SH-SY5Y (cell line): ENCODE measurements at regions not wholly inside any gene's neighbourhood (a gene's known extent, or its start where the extent isn't known, plus 50 kb on each side); places are given as distances from the start of the nearest gene placed in this dataset.

ENCODE experiments used
- GATA2 ChIP-seq: IDR thresholded peaks from 2 replicates; pipeline ENCODE4 v1.6.1; 2011; ENCODE audit warnings: mild to moderate bottlenecking, low read depth, low read length
- GATA3 ChIP-seq: IDR thresholded peaks from 2 replicates; pipeline ENCODE4 v1.6.1; 2011; ENCODE audit warnings: low read depth, mild to moderate bottlenecking, low read length, moderate library complexity

- TF ChIP-seq GATA2: no peak
- TF ChIP-seq GATA3: no peak
Measured at GRCh38 chr1:216823731-216824130, 100.5 kb upstream of the ESRRG start.
